Endothelial cell (in vitro differentiated cells): ENCODE measurements at regions not wholly inside any gene's neighbourhood (a gene's known extent, or its start where the extent isn't known, plus 50 kb on each side); places are given as distances from the start of the nearest gene placed in this dataset.

Source experiments
- DNase-seq: peaks from one replicate; pipeline ENCODE4 v3.0.0; 2021; ENCODE audit warnings: low spot score
- H3K27ac Mint-ChIP-seq: one replicate; pipeline ENCODE4 v1.8.0; 2021; ENCODE audit warnings: mixed read lengths, inconsistent platforms; ENCODE audit not compliant: unreplicated experiment
- H3K27me3 Mint-ChIP-seq: one replicate; pipeline ENCODE4 v1.8.0; 2021; ENCODE audit warnings: mild to moderate bottlenecking, moderate library complexity, mixed read lengths, inconsistent platforms; ENCODE audit not compliant: unreplicated experiment
- H3K36me3 Mint-ChIP-seq: one replicate; pipeline ENCODE4 v1.8.0; 2021; ENCODE audit warnings: mild to moderate bottlenecking, low read depth, mixed read lengths, inconsistent platforms; ENCODE audit not compliant: unreplicated experiment
- H3K4me1 Mint-ChIP-seq: one replicate; pipeline ENCODE4 v1.8.0; 2021; ENCODE audit warnings: mild to moderate bottlenecking, mixed read lengths, inconsistent platforms; ENCODE audit not compliant: unreplicated experiment
- H3K4me3 Mint-ChIP-seq: one replicate; pipeline ENCODE4 v1.8.0; 2021; ENCODE audit warnings: mild to moderate bottlenecking, mixed read lengths, inconsistent platforms; ENCODE audit not compliant: unreplicated experiment
- H3K9me3 Mint-ChIP-seq: one replicate; pipeline ENCODE4 v1.8.0; 2021; ENCODE audit warnings: mixed read lengths, inconsistent platforms; ENCODE audit not compliant: unreplicated experiment
- TF ChIP-seq, protein P1 (sequence below): fragments of 200-600 bp; sonication (generic); IDR thresholded peaks from one replicate; pipeline ENCODE4 v1.5.0; 2021; ENCODE audit warnings: antibody characterized with exemption; ENCODE audit not compliant: unreplicated experiment

GRCh38 chr10:29068966-29069365, 219.9 kb upstream of the LYZL1 start:
- Mint-ChIP-seq H3K4me1 (no peaks in the 10 kb centered on the region), H3K9me3 (no peaks in the 10 kb centered on the region), H3K27me3 (no peaks in the 10 kb centered on the region), H3K27ac (no peak overlapping the region), H3K36me3 (no peaks in the 10 kb centered on the region), H3K4me3 (no peak overlapping the region)
- no peak for DNase-seq
- TF ChIP-seq, protein P1, sequence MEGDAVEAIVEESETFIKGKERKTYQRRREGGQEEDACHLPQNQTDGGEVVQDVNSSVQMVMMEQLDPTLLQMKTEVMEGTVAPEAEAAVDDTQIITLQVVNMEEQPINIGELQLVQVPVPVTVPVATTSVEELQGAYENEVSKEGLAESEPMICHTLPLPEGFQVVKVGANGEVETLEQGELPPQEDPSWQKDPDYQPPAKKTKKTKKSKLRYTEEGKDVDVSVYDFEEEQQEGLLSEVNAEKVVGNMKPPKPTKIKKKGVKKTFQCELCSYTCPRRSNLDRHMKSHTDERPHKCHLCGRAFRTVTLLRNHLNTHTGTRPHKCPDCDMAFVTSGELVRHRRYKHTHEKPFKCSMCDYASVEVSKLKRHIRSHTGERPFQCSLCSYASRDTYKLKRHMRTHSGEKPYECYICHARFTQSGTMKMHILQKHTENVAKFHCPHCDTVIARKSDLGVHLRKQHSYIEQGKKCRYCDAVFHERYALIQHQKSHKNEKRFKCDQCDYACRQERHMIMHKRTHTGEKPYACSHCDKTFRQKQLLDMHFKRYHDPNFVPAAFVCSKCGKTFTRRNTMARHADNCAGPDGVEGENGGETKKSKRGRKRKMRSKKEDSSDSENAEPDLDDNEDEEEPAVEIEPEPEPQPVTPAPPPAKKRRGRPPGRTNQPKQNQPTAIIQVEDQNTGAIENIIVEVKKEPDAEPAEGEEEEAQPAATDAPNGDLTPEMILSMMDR: no peak

GRCh38 chr10:29069941-29070340, 218.9 kb upstream of the LYZL1 start:
- Mint-ChIP-seq H3K4me3 (no peak overlapping the region), H3K9me3 (no peaks in the 10 kb centered on the region), H3K4me1 (no peaks in the 10 kb centered on the region), H3K27me3 (no peaks in the 10 kb centered on the region), H3K27ac (no peak overlapping the region), H3K36me3 (no peaks in the 10 kb centered on the region)
- DNase-seq: no peak
- TF ChIP-seq, protein P1: no peak

- H3K4me1 Mint-ChIP-seq: no peaks in the 10 kb centered on the region
- TF ChIP-seq, protein P1: no peak
- H3K27me3 Mint-ChIP-seq: no peaks in the 10 kb centered on the region
- H3K36me3 Mint-ChIP-seq: no peaks in the 10 kb centered on the region
- H3K9me3 Mint-ChIP-seq: no peaks in the 10 kb centered on the region
- H3K4me3 Mint-ChIP-seq: no peak overlapping the region
- H3K27ac Mint-ChIP-seq: no peak overlapping the region
- no peak for DNase-seq
Observed at GRCh38 chr10:29078919-29079318, 210.0 kb upstream of the LYZL1 start.

DNA sequence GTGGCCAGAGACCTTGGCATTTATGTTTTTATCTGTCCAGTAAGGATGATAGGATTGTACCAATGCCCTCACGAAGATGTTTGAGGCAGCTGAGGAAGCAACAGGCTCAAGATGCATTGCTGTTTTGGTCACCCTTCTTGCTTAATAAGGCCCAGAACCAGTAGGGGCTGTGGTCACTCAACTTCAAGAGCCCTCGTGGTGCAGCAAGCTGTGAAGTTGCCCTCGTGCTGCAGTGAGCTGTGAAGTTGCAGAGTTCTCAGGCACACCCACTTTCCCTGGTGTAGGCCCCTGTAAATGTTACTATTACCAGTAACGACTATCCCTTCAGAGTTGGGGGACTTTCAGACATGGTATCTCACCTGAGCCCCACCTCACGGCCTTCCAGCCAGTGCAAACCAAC, 207.6 kb upstream of the LYZL1 start:
- Mint-ChIP-seq H3K36me3 (no peaks in the 10 kb centered on the region), H3K4me1 (no peaks in the 10 kb centered on the region), H3K27me3 (no peaks in the 10 kb centered on the region), H3K27ac (no peak overlapping the region), H3K9me3 (no peaks in the 10 kb centered on the region), H3K4me3 (no peak overlapping the region)
- DNase-seq: no peak
- TF ChIP-seq, protein P1: no peak

DNA sequence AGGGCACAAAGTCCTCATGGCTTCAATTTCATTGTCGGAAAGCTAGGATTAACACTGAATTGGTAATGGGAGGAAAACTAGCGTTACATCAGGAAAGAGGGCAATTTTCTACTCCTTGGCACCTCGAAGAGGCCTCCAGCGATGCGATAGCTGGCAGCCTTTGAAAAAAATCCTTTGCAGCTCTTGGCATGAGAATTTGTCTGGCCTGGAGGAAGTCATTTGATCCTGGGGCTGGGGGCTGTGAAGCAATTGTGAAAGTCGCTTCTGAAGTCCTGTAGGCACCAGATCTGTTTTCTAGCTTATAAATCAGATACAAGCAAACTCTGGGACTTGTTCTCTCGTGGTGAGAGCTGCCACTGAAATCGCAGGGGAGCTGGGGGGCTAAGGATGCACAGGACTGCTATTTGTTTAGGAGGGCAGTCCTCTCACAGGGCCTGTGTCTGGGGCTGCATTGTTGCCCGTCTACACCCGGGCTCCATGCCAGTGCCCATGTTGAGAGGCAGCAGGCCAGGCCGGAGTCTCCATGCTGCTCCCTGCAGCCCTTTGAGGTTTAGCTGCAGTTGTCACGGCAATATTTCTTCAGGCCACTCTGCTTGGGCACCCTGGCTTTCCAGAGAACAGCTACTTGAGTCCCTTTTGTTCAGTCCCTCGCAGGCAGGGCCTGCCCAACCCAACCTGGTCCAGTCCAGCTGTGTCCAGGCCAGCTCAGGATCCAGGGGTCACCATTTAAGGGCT, 206.8 kb upstream of the LYZL1 start:
- Mint-ChIP-seq H3K4me1 (no peaks in the 10 kb centered on the region), H3K9me3 (no peaks in the 10 kb centered on the region), H3K36me3 (no peaks in the 10 kb centered on the region), H3K27me3 (no peaks in the 10 kb centered on the region), H3K27ac (no peak overlapping the region), H3K4me3 (no peak overlapping the region)
- DNase-seq: no peak
- TF ChIP-seq, protein P1: no peak
